HEK293 (cell line): ENCODE measurements at regions not wholly inside any gene's neighbourhood (a gene's known extent, or its start where the extent isn't known, plus 50 kb on each side); places are given as distances from the start of the nearest gene placed in this dataset.

Experiments
- CTCF ChIA-PET: fragments of 350-600 bp; formaldehyde crosslinking; extraction: SDS; loops from one replicate; lab custom pipeline; 2021; ENCODE audit warnings: antibody characterized with exemption; lab: Yijun Ruan, JAX
- POLR2A ChIA-PET: fragments of 300-600 bp; formaldehyde crosslinking; extraction: SDS; loops from one replicate; lab custom pipeline; 2020; ENCODE audit warnings: antibody characterized with exemption, inconsistent platforms; lab: Yijun Ruan, JAX
- H3K27ac ChIP-seq: fragments of 200-500 bp; sonication (Bioruptor generic); 2 replicates; pipeline ENCODE4 v1.5.1; 2014; ENCODE audit warnings: low read depth, low read length, control low read depth, inconsistent platforms; ENCODE audit errors: extremely low read depth
- H3K36me3 ChIP-seq, 2 experiments: fragments of 200-500 bp in 1 of 2; sonication (Bioruptor generic) in 1 of 2; 1 replicate in 1 of 2; 2 replicates in 1 of 2; pipeline ENCODE4 v1.5.1; 2014 to 2017; ENCODE audit warnings: inconsistent platforms in 2 of 2, low read length in 2 of 2; ENCODE audit not compliant: control insufficient read depth in 2 of 2, insufficient read depth in 1 of 2
- H3K4me1 ChIP-seq: fragments of 200-500 bp; sonication (Bioruptor generic); 2 replicates; pipeline ENCODE4 v1.5.1; 2014; ENCODE audit warnings: mild to moderate bottlenecking, low read length, inconsistent platforms; ENCODE audit not compliant: control insufficient read depth, insufficient read depth
- H3K4me3 ChIP-seq: 2 replicates; pipeline ENCODE4 v1.5.1; 2011; ENCODE audit warnings: low read depth, mild to moderate bottlenecking, control low read depth, low read length, moderate library complexity
- H3K9me3 ChIP-seq: fragments of 200-500 bp; sonication (Bioruptor generic); 2 replicates; pipeline ENCODE4 v1.5.1; 2014; ENCODE audit warnings: low read depth, low read length, inconsistent platforms; ENCODE audit not compliant: control insufficient read depth, insufficient read depth
- GLI2 ChIP-seq: fragments of 450-650 bp; formaldehyde crosslinking; IDR thresholded peaks from 2 replicates; pipeline ENCODE4; 2017; ENCODE audit warnings: missing biosample characterization, missing genetic modification characterization, low read depth, borderline replicate concordance
- KLF1 ChIP-seq: fragments of 450-650 bp; formaldehyde crosslinking; IDR thresholded peaks from 2 replicates; pipeline ENCODE4 v1.5.1; 2016; ENCODE audit warnings: missing biosample characterization, missing genetic modification characterization
- KLF9 ChIP-seq: fragments of 450-650 bp; formaldehyde crosslinking; IDR thresholded peaks from 2 replicates; pipeline ENCODE4 v1.5.1; 2016; ENCODE audit warnings: missing biosample characterization, missing genetic modification characterization, low read depth
- PRDM6 ChIP-seq: fragments of 450-650 bp; formaldehyde crosslinking; IDR thresholded peaks from 2 replicates; pipeline ENCODE4 v1.5.1; 2017; ENCODE audit warnings: missing biosample characterization, missing genetic modification characterization
- SALL2 ChIP-seq: fragments of 450-650 bp; formaldehyde crosslinking; IDR thresholded peaks from 2 replicates; pipeline ENCODE4 v1.5.0; 2017; ENCODE audit warnings: missing biosample characterization, mild to moderate bottlenecking, missing genetic modification characterization, borderline replicate concordance
- SETDB1 ChIP-seq: IDR thresholded peaks from one replicate; pipeline ENCODE4 v1.6.1; 2017; ENCODE audit warnings: mild to moderate bottlenecking, low read length, moderate library complexity, mixed read lengths; ENCODE audit not compliant: insufficient read length
- SP7 ChIP-seq: fragments of 450-650 bp; formaldehyde crosslinking; IDR thresholded peaks from 2 replicates; pipeline ENCODE4 v1.5.1; 2016; ENCODE audit warnings: missing biosample characterization, missing genetic modification characterization
- YY1 ChIP-seq: fragments of 450-650 bp; formaldehyde crosslinking; IDR thresholded peaks from 2 replicates; pipeline ENCODE4 v1.5.1; 2018; ENCODE audit warnings: missing biosample characterization, missing genetic modification characterization
- ZBTB10 ChIP-seq: fragments of 450-650 bp; formaldehyde crosslinking; IDR thresholded peaks from 2 replicates; pipeline ENCODE4 v1.5.1; 2016; ENCODE audit warnings: missing biosample characterization, missing genetic modification characterization
- ZIC2 ChIP-seq: fragments of 450-650 bp; formaldehyde crosslinking; IDR thresholded peaks from 2 replicates; pipeline ENCODE4 v1.5.1; 2016; ENCODE audit warnings: missing biosample characterization, missing genetic modification characterization
- ZNF133 ChIP-seq: fragments of 450-650 bp; formaldehyde crosslinking; IDR thresholded peaks from 2 replicates; pipeline ENCODE4 v1.5.1; 2016; ENCODE audit warnings: missing biosample characterization, missing genetic modification characterization
- ZNF138 ChIP-seq: fragments of 450-650 bp; formaldehyde crosslinking; IDR thresholded peaks from 2 replicates; pipeline ENCODE4 v1.5.1; 2016; ENCODE audit warnings: missing biosample characterization, missing genetic modification characterization, borderline replicate concordance
- ZNF157 ChIP-seq: fragments of 450-650 bp; formaldehyde crosslinking; IDR thresholded peaks from 2 replicates; pipeline ENCODE4 v1.5.1; 2016; ENCODE audit warnings: missing biosample characterization, missing genetic modification characterization
- ZNF214 ChIP-seq: fragments of 450-650 bp; formaldehyde crosslinking; IDR thresholded peaks from 2 replicates; pipeline ENCODE4 v1.5.1; 2017; ENCODE audit warnings: missing biosample characterization, mild to moderate bottlenecking, missing genetic modification characterization, borderline replicate concordance
- ZNF266 ChIP-seq: fragments of 450-650 bp; formaldehyde crosslinking; IDR thresholded peaks from 2 replicates; pipeline ENCODE4 v1.5.1; 2016; ENCODE audit warnings: missing biosample characterization, missing genetic modification characterization, low read depth
- ZNF341 ChIP-seq: fragments of 450-650 bp; formaldehyde crosslinking; IDR thresholded peaks from 2 replicates; pipeline ENCODE4; 2016; ENCODE audit warnings: low read depth, missing biosample characterization, missing genetic modification characterization
- ZNF426 ChIP-seq: fragments of 450-650 bp; formaldehyde crosslinking; IDR thresholded peaks from 2 replicates; pipeline ENCODE4 v1.5.1; 2017; ENCODE audit warnings: missing biosample characterization, missing genetic modification characterization, mild to moderate bottlenecking, inconsistent platforms, moderate library complexity
- ZNF513 ChIP-seq: fragments of 450-650 bp; IDR thresholded peaks from 2 replicates; pipeline ENCODE4 v1.5.1; 2018; ENCODE audit warnings: missing biosample characterization, missing genetic modification characterization
- ZNF514 ChIP-seq: fragments of 450-650 bp; formaldehyde crosslinking; IDR thresholded peaks from 2 replicates; pipeline ENCODE4 v1.5.1; 2016; ENCODE audit warnings: missing biosample characterization, missing genetic modification characterization
- ZNF596 ChIP-seq: fragments of 450-650 bp; IDR thresholded peaks from 2 replicates; pipeline ENCODE4 v1.5.0; 2018; ENCODE audit warnings: missing biosample characterization, mild to moderate bottlenecking, missing genetic modification characterization, moderate library complexity
- ZNF645 ChIP-seq: fragments of 450-650 bp; formaldehyde crosslinking; IDR thresholded peaks from 2 replicates; pipeline ENCODE4; 2016; ENCODE audit warnings: missing biosample characterization, missing genetic modification characterization
- ZNF76 ChIP-seq: fragments of 450-650 bp; formaldehyde crosslinking; IDR thresholded peaks from 2 replicates; pipeline ENCODE4; 2016; ENCODE audit warnings: low read depth, missing biosample characterization, missing genetic modification characterization, borderline replicate concordance
- ZSCAN5A ChIP-seq: fragments of 450-650 bp; formaldehyde crosslinking; IDR thresholded peaks from 2 replicates; pipeline ENCODE4 v1.5.1; 2016; ENCODE audit warnings: missing biosample characterization, missing genetic modification characterization
- ZXDB ChIP-seq: fragments of 450-650 bp; formaldehyde crosslinking; IDR thresholded peaks from 2 replicates; pipeline ENCODE4 v1.5.1; 2016; ENCODE audit warnings: missing biosample characterization, missing genetic modification characterization

GRCh38 chr11:43242401-43242800 lies 69.4 kb upstream of the API5 start (continued):
- TF ChIP-seq ZNF214 (tag by site-specific recombination) (no peak), ZNF341 (tag by site-specific recombination) (no peak), SP7 (tag by site-specific recombination) (no peak), ZNF266 (tag by site-specific recombination) (no peak), PRDM6 (tag by site-specific recombination) (no peak), ZNF645 (tag by site-specific recombination) (no peak), ZSCAN5A (tag by site-specific recombination) (no peak), ZNF133 (tag by site-specific recombination) (no peak), ZNF426 (tag by site-specific recombination) (no peak), SALL2 (tag by site-specific recombination) (no peak)
- TF ChIP-seq, all 188 proteins: peak for 0

- no peak overlapping the region for H3K27ac ChIP-seq
- CTCF ChIA-PET = interaction anchor here (0.5 to 1.7 kb wide), 2 partner anchors 39 to 48 kb away, joined by 3 to 5 read pairs; no protein-coding TSS in a partner anchor
- TF ChIP-seq SP7 (tag by site-specific recombination) = no peak
- no peak for TF ChIP-seq ZNF513 (tag by site-specific recombination)
- no peak for TF ChIP-seq KLF1 (tag by site-specific recombination)
- TF ChIP-seq ZXDB (tag by site-specific recombination) = no peak
- no peak for TF ChIP-seq GLI2 (tag by site-specific recombination)
- TF ChIP-seq KLF9 = no peak
- no peak for TF ChIP-seq ZNF138 (tag by site-specific recombination)
- TF ChIP-seq YY1 (tag by site-specific recombination) = no peak
- TF ChIP-seq ZNF157 (tag by site-specific recombination) = no peak
- no peak for TF ChIP-seq SETDB1
- TF ChIP-seq ZNF514 (tag by site-specific recombination) = no peak
- no peak for TF ChIP-seq ZIC2 (tag by site-specific recombination)
- TF ChIP-seq ZNF76 = no peak
- no peak for TF ChIP-seq ZBTB10 (tag by site-specific recombination)
- no peak for TF ChIP-seq ZNF596 (tag by site-specific recombination)
- TF ChIP-seq, all 188 proteins: peak for 0
- no peaks in the 10 kb centered on the region for H3K9me3 ChIP-seq
- POLR2A ChIA-PET = no interaction called here
- H3K36me3 ChIP-seq = no peaks in the 10 kb centered on the region
- no peaks in the 10 kb centered on the region for H3K4me1 ChIP-seq
- H3K4me3 ChIP-seq = no peak overlapping the region
Measured at GRCh38 chr11:43243927-43244326, 67.9 kb upstream of the API5 start.
